ENCODE measurements at regions not wholly inside any gene's neighbourhood (a gene's known extent, or its start where the extent isn't known, plus 50 kb on each side); places are given as distances from the start of the nearest gene placed in this dataset.

DNA sequence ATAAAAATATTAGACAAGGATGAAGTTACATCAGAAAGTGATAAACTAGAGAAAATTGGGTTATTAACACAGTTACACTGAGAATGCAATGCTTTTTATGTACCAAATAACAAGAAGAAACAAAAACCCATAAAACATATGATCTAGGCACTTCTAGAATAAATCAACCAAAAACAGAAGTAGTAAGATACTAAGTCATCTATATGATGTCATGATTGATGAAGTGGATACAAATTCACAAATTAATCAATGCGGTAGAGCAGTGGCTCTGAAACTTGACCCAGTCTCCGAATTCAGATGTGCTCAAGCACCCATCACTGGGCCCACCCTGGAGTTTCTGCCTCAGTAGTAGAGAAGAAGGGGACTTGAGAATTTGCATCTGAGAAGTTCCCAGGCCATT is 112.1 kb upstream of the SSTR4 start:
- peak; percentile 7 for DNase-seq

DNA sequence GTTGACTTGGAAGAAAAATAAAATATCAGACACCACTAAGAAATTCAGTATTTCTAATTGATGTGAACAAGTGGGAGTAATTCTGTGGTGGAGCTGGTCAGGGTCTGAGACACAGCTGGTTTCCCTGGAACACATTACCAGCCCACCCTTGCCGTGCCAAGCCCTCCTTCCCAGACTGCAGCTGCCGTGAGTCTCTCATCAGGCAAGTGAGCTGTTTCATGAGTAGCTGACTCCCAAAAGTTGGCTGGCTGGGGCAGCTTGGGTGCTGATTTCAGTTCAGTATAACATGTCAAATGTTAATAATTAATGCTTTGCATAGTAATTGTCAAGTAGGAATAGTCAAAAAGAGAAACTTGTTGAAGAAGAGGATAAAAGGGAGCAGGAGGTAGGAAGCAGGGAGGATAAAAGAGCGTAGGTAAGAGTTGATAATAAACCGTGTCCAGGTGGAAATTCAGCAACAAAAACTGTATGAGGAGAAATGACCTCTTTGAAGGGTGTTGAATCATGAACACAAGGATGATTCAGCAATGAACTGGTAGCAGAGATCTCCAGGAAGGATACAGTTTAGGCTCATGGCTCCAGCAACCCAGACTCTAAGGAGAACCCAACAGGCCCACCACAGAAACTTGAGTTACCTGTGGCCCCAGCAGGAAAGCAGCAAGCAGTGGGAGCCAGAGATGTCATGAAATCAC is 110.9 kb upstream of the SSTR4 start:
- no peak for DNase-seq

DNA sequence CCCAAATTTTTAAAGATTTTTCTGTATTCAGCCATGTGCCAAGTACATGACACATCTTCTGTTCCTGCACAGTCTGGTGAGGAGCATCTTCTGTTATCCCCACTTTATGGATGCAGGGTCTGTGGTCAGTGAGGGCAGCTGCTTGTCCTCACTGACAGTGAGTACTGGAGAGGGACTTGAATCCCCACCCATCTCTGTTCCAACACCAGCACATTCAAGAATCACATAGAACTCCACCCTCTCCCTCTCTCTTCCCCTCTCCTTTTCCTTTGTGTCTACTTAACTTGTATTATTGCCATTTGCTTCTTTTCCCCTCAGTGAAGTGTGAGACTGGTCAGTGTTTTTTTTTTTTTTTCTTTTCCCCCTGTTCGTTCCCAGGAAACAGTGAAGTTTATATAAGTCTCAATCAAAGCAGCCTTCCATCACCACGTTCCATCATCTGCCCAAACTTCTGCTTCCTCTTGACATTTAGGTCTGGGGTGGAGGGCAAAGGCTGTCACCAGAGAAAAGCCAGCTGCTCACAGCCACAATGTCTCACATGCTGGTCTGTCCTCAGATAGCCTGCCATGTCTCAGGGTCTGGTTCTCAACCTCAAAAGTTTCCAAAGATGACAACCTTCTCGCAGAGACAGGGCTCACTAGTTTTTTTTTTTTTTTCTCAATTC is 110.0 kb upstream of the SSTR4 start:
- peak; percentile 34 for DNase-seq

DNA sequence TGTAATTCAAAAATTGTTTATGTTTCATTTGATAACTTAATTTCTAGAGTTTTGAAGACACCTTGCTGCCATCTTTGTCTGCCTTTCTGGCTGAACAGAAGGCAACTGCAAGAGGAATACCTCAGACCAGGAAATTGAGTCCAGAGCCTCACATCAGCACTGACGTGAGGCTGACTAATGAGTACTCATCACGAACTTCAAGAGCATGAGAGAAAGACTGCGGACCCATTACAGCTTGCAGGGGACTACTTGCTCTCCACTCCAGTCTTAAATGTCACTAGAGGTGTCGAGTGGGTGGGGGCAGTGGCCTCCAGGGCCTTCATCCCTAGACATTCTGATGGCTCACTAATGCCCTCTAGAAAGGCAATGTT is 109.5 kb upstream of the SSTR4 start:
- DNase-seq: no peak

DNA sequence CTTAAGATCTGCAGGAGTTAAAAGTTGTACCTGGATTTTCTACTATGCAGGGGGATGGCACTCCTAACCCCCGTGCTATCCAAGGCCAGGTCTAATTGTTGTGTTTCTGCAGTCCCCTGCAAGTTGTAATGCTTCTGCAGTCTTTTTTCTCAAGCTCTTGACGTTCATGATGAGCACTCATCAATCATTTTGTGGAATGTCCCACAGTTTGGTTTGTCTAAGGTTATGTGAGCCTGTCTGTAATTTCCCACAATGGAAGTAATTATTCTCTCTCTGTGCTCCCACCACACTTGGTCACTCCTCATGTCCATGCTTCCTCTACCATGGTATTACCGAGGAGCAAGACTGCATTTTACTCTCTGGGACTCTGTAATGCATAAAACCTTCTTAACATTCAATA is 107.6 kb upstream of the SSTR4 start:
- no peak for DNase-seq

DNA sequence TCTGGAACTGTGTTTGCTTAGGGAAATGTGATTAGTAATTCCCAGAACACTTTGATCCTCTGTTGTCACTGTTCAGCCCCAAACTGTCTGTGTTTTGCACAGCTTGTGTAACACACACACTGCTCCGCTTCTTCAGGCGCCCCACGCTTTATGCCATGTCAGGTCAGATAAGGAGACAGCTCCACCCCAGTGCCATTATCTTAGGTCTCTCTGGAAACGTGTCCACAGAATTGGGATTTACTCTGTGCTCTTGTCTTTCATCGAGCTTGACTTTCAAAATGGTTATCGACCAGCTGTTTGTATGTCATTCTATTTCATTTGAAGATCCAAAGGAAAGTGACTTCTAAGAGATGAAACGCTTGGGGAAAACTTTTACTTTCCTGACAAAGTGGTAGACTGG is 106.4 kb upstream of the SSTR4 start:
- DNase-seq: no peak

DNA sequence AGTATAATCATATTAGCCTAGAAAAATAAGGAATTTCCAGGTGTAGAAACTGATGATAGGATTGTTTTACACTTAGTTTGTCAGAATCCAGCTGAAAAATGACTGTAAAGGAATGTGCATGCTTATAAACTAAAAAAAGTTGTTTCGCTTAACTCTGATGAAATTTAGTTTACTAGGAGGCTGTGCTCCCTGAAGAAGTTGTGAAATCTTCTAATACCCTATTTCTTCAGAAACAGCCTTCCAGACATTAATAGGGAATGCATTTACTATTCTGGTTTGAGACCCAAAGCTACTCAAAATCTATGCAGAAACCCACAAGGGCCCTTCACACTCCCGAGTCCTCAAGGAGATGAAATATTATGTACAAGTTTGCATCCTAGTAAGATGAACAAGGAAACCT is 105.5 kb upstream of the SSTR4 start:
- no peak for DNase-seq

DNA sequence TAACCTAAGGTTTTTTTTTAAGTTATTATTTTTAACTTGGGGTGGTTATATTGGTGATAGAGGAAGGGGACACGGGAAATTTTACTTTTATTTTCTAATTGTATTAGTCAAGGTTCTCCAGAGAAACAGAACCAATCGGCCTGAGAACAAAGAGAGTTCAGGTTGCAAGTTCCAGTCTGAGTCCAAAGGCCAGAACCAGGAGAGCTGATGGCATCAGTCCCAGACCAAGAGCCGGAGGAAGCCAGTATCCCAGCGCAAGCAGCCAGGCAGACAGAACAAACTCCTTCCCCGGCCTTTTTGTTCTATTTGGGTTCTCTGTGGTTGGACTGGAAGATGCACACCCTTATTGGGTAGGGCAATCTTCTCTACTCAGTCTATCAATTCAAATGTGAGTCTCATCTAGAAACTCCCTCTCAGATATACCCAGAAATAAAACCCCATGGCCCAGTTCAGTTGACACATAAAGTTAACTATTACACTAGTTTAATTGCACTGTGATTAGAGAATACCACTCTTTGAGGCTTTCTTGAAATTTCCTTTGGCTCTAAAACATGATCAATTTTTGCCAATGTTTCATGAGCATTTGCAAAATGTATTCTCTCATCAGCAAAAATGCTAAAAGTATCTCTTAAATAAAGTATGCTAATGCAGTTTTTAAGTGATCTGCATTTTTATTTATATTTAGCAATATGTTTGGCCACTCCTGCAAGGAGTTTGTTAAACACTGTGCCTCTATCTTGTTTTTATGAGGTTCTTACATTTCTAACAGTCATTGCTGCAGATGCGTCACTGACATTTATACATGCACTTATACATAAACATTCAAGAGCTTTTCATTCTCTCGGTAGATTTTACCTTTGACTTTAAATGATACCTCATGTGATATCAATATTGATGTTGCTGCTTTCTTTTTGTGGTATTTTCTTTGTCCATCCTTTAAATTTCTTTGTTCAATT is 103.2 kb upstream of the SSTR4 start:
- DNase-seq: no peak

DNA sequence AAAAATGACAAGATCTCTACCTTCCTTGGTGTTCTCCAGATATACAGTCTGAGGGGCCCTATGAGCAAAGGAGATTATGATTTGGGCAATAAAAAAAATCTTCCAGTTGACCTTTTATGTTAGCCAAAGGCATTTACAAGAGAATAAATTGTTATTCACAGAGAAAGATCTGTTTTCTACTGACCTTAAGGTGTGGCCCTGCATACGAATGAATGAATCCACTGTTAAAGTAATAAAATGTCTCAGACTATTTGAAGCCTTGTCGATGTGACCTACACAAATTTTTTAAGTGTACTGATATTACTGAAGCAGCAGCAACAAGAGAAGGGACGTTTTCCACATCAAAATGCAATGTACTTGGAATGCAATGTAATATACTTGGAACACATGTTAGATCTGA is 95.9 kb upstream of the SSTR4 start:
- DNase-seq: no peak

DNA sequence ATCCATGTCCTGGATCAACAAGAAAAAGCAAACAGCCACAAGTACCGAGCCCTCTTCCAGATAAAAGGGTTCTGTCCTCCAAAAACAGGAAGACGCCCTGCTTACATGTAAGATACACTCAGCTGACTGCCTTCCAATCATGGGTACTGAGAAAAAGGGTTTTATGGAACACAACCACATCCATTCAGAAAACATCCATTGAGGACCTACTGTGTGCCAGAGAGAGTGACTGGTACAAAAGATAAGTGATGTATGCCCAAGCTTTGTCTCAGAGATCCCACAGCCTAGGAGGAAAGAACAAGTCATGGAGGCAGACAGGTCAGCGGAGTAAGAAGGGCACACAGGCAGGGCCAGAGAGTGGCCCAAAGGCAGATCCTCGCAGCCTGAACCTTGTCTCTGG is 94.8 kb upstream of the SSTR4 start:
- no peak for DNase-seq

DNA sequence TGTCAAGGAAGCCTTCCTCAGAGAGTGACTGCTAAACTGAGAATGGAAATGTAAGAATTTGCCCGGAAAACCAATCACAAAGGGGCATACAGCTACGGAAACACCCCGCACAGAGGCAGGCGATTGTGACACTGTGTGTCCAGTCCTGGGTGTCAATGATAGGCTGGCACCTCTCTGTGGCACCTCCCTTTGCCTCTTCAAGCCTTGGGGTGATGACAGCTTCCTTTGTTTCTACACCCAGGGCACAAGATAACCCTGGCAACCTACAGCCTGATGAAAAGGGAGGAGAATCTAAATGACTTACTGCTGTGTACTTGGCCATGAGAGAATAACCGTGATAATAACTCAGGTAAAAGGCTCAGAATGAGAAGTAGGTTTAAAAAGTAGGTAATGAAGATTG is 93.6 kb upstream of the SSTR4 start:
- DNase-seq: no peak

DNA sequence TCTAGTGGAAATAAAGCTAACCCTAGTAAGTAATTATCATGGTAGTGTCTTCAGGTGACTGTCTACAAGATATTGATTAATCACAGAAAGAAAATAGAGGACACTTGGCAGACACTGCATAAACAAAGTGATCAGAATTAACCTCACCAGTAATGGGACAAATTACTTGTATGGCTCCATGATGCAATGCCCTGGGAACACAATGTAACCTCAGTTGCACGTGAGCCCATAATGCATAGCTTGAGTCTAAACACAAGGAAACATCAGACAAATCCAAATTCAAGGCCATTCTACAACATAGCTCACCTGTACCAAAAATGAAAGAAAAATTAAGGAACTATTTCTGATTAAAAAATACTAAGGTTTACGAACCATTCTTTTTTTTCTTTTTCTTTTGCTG is 92.4 kb upstream of the SSTR4 start:
- DNase-seq: no peak

DNA sequence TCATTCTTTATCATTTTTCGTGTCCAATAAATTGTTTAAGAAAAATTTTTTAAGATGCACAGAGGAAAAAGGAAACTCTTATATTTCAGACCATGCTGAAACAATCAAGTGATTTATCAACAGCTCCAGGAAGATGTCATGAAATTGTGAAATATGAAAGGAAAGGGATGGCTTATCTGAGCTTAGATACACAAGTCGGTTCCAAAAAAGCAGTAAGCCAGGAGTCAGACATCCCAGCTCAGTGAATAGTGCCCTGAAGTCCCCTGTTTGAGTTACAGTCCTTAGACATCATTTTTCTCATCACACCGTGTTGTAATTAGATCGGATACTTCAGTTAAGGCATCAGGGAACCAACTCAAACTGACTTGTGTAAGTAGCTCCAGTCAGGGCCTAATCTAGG is 91.0 kb upstream of the SSTR4 start:
- no peak for DNase-seq

DNA sequence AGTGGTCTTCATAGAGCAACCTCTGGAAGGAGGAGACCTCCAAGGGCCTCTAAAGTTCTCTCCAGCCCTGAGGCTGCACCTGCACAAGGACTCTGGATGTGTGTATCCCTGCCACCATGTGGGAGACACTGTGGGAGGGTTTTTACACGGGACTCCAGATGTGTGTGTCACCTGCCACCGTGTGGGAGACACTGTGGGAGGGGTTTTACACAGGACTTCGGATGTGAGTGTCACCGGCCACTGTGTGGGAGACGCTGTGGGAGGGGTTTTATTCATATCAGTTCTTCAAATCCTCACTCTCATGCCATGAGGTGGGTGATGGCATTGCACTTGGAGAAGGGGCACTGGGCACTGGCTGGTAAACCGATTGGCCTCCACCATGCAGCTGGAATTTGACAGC is 90.2 kb upstream of the SSTR4 start:
- DNase-seq: no peak

DNA sequence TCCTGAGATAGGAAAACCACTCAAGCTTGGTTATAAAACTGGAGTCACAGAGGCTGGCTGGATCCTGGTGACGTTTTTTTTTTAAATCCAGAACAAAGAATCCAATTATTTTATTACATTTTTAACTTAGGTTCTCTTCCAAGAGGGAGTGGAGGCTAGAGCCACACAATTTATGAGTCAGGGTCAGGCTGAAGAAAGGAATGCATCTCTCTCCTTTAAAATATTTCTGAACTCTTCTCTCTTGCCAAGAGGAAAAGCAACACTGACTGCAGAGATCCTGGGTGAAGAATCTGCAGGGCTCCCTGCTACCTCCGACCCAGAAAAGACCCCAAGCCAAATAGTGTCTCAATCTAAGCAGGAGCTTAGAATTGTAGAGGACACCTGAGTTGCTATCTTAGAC is 88.5 kb upstream of the SSTR4 start:
- no peak for DNase-seq

DNA sequence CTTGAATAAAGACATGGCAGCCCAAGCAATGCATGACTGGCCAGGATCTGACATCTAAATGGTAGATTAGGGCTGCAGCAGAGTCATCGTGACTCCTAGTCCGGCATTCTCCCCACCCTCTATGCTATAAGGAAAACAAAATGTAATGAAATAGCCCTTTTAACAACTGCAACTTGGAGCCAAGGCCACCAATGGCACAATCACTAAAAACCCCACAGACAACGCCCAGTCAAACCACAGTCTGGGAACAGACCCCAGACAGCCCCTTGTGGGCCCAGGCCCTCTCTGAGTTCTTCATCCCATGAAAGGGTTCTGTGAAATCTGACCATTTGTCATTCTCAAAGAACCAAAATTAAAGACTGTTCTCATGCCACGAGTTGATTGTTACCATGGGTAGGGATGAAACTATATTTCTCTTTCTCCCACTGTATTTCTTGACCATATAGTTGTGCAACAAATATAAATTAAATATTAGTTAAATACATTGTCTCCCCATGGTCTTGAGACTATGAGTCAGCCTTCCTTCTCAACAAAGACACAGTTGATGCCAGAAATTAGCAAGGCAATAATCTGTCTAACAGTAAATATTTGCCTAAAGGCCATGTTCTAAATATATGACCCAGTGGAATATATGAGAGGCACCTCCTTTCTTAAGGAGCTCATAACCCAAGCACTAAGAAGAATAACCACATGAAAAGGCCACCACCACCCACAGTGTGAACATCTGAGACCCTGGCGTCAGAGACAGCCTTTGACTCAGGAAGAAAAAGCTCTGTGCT is 85.6 kb upstream of the SSTR4 start:
- DNase-seq: no peak

DNA sequence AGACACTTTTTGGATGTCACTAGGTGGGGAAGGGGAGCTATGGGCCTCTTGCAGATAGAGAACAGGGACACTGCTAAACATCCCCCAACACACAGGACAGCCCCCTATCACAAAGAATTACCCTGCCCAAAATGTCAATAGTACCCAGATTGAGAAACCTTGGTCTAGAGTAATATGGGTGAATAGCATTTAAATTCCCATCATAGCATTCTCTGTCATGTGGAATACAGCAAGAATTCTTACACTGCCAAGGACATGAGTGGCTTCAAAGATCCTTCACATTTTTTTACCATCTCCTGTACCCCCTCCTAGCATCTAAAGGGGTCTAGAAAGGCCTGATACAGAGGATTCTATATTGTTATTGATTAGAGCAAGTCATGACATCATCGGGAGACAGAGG is 83.1 kb upstream of the SSTR4 start:
- no peak for DNase-seq

DNA sequence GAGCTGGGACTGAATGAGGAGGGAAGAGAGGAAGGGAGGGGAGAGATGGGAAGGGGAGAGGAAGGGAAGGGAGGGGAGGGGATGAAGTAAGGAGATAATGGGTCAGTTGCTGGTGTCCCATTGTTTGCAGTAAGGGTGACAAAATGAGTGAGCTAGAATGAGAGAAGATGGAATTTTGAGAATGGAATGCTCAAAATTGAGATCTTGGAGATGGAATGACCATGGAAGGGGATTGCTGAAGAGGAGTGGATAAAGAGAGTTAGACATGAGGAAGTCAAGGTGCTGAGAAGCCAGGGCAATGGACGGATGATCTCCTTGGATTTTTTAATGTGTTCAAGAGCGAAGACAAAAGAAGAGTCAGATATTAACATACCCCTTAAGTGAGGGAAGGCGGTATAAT is 80.5 kb upstream of the SSTR4 start:
- no peak for DNase-seq

DNA sequence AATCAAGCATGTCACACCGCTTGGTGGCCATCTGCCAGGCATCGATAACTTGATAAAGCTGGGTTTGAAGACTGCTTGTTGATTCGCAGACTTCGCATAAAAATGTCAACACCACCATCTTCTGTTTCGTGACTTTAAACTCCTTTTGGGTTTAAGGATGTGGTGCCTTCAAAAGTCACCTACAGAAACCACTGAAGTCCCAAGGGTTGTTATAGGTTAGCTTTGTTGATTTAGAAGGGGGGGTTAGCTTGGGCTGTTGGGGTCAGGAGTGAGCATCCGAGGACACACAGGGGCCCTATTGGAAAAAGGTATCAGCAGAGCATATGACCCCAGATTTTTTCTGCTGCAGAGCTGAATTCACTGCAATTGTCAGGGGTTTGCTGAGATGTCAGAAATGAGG is 76.7 kb upstream of the SSTR4 start:
- no peak for DNase-seq

DNA sequence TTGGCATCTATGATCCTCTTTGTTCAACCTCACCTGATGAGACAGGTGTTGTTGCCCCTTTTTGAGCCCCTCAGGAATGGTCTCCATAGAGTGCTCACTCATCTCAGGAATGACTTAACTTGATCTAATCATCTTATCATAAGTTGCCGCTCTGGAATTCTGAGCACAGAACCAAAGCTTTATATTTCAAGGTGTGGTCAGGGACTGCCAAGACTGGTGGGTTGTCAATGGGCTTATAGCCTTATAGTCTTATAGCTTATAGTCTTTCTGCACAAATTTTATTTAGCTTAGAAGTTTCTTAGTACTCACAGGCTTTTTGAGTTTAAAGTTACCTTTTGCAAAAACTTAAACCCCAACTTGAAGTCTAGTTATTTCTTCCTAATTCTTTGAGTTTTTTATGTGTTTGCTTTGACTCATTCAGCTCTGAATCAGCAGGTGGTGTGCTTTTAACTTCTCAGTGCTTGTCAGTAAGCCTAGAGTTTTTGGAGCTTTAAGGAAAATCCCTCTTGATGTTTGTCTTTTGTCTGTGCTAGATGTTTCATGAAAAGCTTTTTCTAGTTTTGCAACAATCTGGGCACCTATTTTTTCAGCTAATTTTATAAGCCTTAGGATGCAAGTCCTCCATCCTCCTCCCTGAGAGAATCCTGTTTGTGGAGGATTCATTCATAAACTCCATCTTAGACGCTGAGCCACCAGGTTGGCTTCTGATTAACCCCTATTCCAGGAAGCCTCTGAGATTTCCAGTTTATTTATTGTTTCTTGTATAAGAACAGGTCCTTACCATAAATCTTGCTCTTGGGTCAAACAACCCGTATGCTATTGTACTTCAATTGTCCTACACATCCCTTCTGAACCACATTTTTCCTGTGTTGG is 72.3 kb upstream of the SSTR4 start:
- DNase-seq: no peak

DNA sequence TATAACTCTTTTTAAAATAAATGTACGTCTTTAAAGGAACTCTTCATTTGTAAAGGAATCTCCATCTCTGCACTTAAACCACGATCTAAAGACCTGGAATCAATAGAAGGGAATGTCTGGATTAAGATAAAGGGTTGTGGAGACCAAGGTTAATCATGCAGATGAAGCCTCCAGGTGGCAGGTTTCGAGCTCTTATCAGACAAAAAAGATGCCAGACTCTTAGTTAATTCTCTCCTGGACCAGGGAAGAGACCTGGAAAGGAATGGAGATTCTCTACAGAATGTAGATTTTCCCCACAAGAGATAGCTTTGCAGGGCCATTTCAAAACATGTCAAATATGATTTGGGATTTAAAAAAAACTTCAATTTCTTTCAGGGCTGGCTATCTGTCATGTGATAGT is 71.5 kb upstream of the SSTR4 start:
- DNase-seq: no peak

DNA sequence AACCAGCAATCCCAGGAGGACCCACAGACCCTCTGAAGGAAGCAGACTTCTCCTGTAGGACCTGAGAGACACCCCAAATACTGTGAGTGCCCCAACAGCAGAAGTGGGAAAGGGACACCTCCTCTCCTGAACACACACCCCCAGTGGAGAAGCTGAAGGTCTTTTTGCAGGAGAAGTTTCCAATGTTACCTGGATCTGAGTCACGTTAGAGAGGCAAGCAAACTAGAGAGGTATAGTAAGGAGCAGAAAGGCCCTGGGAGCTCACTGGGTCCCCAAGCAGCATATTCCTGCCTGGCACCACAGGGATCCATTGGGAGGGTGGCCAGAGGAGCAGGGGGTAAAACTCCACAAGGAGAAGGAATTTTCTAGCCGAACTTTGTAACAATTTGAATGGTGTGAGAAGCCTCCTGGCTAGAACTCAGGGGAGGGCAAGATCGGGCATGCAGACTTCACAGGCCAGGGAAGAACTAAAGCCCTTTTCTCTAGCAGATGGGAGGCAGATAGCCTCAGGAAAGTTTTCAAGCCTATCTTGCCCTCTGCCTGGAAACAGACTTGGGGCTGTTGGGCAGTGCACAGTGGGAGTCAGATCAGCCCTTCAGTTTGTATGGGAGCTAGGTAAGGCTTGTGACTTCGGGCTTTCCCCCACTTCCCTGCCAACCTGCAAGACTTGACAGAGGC is 68.2 kb upstream of the SSTR4 start:
- no peak for DNase-seq
